GM21526 (cell line): ENCODE measurements at regions not wholly inside any gene's neighbourhood (a gene's known extent, or its start where the extent isn't known, plus 50 kb on each side); places are given as distances from the start of the nearest gene placed in this dataset.

ENCODE experiments used
- ATAC-seq: cut with Tn5 transposase; IDR thresholded peaks from one replicate; pipeline ENCODE4 v1.9.1; 2021; ENCODE audit warnings: moderate library complexity; ENCODE audit not compliant: unreplicated experiment, low FRiP score

- no peak for ATAC-seq
Measured at GRCh38 chr3:25064681-25065080, 363.4 kb upstream of the RARB start.

GRCh38 chr3:25069970-25070369 is 358.1 kb upstream of the RARB start:
- ATAC-seq = no peak

GRCh38 chr3:25071846-25072245 is 356.2 kb upstream of the RARB start:
- ATAC-seq = no peak

GRCh38 chr3:25073423-25073822 is 354.6 kb upstream of the RARB start:
- ATAC-seq = no peak

GRCh38 chr3:25074149-25074548 is 353.9 kb upstream of the RARB start:
- ATAC-seq = no peak

GRCh38 chr3:25080461-25080860 is 347.6 kb upstream of the RARB start:
- ATAC-seq = no peak

- no peak for ATAC-seq
Measured at GRCh38 chr3:25084016-25084415, 344.0 kb upstream of the RARB start.

- no peak for ATAC-seq
Measured at GRCh38 chr3:25086721-25087120, 341.3 kb upstream of the RARB start.

GRCh38 chr3:25088284-25088683 is 339.8 kb upstream of the RARB start:
- ATAC-seq = no peak

GRCh38 chr3:25090698-25091453 is 337.2 kb upstream of the RARB start:
- no peak for ATAC-seq

GRCh38 chr3:25091934-25092333 is 336.1 kb upstream of the RARB start:
- ATAC-seq = no peak

- no peak for ATAC-seq
Measured at GRCh38 chr3:25094932-25095685, 333.0 kb upstream of the RARB start.

GRCh38 chr3:25096536-25096935 is 331.5 kb upstream of the RARB start:
- ATAC-seq = no peak

GRCh38 chr3:25097023-25097422 is 331.0 kb upstream of the RARB start:
- ATAC-seq = no peak

GRCh38 chr3:25099666-25100065 is 328.4 kb upstream of the RARB start:
- no peak for ATAC-seq

- no peak for ATAC-seq
Measured at GRCh38 chr3:25103391-25103790, 324.7 kb upstream of the RARB start.

GRCh38 chr3:25107918-25108617 is 320.0 kb upstream of the RARB start:
- no peak for ATAC-seq

- no peak for ATAC-seq
Measured at GRCh38 chr3:25110642-25111041, 317.4 kb upstream of the RARB start.

- no peak for ATAC-seq
Measured at GRCh38 chr3:25113891-25114290, 314.2 kb upstream of the RARB start.

GRCh38 chr3:25114532-25114931 is 313.5 kb upstream of the RARB start:
- ATAC-seq = no peak

GRCh38 chr3:25117005-25117593 is 311.0 kb upstream of the RARB start:
- ATAC-seq = no peak
